ENCODE measurements at regions not wholly inside any gene's neighbourhood (a gene's known extent, or its start where the extent isn't known, plus 50 kb on each side); places are given as distances from the start of the nearest gene placed in this dataset.
"Not testable (repeated sequence)": the region's sequence is repeated elsewhere in the genome, so short reads cannot be mapped to it uniquely, and the experiment has no call there.

GRCh38 chr3:110625201-110625747, 446.3 kb upstream of the NECTIN3 start:
- intact Hi-C loops (cut with DNase I) = no loop called here
- no peaks in the 10 kb centered on the region for H3K36me3 ChIP-seq
- peak; percentile 41 to 59 for DNase-seq
- TF ChIP-seq POLR2A (IDR thresholded peaks at IDR 0.05) = no peak
- TF ChIP-seq, protein P1, sequence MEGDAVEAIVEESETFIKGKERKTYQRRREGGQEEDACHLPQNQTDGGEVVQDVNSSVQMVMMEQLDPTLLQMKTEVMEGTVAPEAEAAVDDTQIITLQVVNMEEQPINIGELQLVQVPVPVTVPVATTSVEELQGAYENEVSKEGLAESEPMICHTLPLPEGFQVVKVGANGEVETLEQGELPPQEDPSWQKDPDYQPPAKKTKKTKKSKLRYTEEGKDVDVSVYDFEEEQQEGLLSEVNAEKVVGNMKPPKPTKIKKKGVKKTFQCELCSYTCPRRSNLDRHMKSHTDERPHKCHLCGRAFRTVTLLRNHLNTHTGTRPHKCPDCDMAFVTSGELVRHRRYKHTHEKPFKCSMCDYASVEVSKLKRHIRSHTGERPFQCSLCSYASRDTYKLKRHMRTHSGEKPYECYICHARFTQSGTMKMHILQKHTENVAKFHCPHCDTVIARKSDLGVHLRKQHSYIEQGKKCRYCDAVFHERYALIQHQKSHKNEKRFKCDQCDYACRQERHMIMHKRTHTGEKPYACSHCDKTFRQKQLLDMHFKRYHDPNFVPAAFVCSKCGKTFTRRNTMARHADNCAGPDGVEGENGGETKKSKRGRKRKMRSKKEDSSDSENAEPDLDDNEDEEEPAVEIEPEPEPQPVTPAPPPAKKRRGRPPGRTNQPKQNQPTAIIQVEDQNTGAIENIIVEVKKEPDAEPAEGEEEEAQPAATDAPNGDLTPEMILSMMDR (IDR thresholded peaks at IDR 0.05) = no peak
- no peaks in the 10 kb centered on the region for H3K9me3 ChIP-seq
- peak overlapping the region in 1 of 3 donors; percentile 27 for H3K27ac ChIP-seq
- WGBS, 2 donors = 15 to 28% methylated on average over 4 of the region's 4 CpGs
- H3K27me3 ChIP-seq = no peaks in the 10 kb centered on the region
- H3K4me3 ChIP-seq (replicated peaks in 1 of 3) = no peak overlapping the region
- peaks cover 0 to 5% of the 10 kb centered on the region in 2 donors for H3K4me1 ChIP-seq

DNA sequence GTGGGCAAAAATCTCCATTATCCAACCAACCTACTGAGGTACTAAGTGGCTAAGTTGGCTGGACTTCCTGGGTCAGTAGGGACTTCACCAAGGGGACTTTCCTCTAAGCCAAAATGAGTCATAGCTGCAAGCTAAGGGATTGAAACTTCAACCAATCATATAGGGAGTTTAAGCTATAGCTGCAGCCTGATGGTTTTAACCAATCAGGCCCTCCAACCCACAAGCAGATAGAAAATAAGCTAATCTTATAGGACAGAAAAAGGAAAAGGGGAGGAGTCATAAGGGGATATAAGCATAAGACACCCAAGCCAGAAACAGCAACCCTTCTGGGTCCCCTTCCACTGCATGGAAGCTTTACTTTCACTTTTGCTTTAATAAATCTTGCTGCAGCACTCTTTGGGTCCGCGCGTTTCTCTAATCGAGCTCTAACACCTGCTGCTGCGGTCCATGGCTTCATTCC, 444.9 kb upstream of the NECTIN3 start:
- intact Hi-C loops (cut with DNase I); H3K4me1 ChIP-seq; H3K4me3 ChIP-seq (replicated peaks in 1 of 3); H3K36me3 ChIP-seq; H3K9me3 ChIP-seq; DNase-seq; H3K27me3 ChIP-seq; H3K27ac ChIP-seq: not testable (repeated sequence)
- WGBS, 2 donors = 94 to 97% methylated on average over 5 of the region's 5 CpGs

DNA sequence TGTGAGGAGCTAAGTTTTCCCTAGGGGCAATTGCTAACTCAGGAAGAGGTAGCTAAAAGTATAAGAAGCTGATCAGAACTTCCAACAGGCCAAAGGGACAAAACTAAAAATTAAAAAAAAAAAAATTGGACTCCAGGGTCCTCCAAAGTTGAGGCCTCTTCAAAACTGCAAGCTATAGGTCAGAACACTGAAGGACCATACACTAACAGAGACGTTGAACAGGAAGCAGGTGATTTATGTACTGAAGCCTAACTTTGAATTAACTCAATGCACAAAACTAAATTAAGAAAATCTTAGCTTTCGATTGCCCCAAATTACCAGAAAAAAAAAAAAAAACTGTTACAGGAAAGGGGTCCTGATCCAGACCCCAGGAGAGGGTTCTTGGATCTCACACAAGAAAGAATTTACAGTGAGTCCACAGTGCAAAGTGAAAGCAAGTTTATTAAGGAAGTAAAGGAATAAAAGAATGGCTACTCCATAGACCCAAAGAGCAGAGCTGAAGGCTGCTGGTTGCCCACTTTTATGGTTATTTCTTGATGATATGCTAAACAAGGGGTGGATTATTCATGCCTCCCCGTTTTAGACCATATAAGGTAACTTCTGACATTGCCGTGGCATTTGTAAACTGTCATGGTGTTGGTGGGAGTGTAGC, 442.8 kb upstream of the NECTIN3 start:
- H3K36me3 ChIP-seq = no peaks in the 10 kb centered on the region
- DNase-seq = no peak
- intact Hi-C loops (cut with DNase I) = no loop called here
- WGBS, 2 donors = 74 to 83% methylated on average over 4 of the region's 4 CpGs
- no peaks in the 10 kb centered on the region for H3K27me3 ChIP-seq
- H3K4me1 ChIP-seq = peaks cover 0 to 5% of the 10 kb centered on the region in 2 donors
- H3K9me3 ChIP-seq = no peaks in the 10 kb centered on the region
- H3K27ac ChIP-seq = no peak overlapping the region
- no peak overlapping the region for H3K4me3 ChIP-seq (replicated peaks in 1 of 3)
- TF ChIP-seq, protein P1 (IDR thresholded peaks at IDR 0.05) = no peak
- TF ChIP-seq POLR2A (IDR thresholded peaks at IDR 0.05) = no peak

DNA sequence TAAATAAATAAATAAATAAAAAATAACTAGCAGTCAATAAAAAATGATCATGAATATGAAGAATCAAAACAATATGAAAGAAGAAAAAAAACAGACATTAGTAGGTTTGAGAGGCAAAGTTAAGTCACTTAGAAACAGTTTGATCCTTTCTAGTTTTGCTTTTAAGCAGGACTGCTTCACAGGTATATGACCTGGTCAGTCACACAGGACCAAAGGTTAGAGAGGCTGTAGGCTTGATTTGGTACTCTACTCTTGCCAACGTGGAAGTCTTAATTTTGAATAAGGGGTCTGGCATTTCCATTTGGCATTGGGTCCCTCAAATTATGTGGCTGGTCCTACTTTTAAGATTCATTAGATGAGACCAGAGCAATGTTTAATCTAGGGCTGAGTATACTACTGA, 441.7 kb upstream of the NECTIN3 start:
- H3K4me1 ChIP-seq = peaks cover 0 to 5% of the 10 kb centered on the region in 2 donors
- H3K9me3 ChIP-seq = no peaks in the 10 kb centered on the region
- WGBS, 2 donors = 86 to 90% methylated on average over 1 of the region's 1 CpG
- DNase-seq = no peak
- no peaks in the 10 kb centered on the region for H3K27me3 ChIP-seq
- intact Hi-C loops (cut with DNase I) = no loop called here
- no peaks in the 10 kb centered on the region for H3K36me3 ChIP-seq
- H3K27ac ChIP-seq = no peak overlapping the region
- no peak for TF ChIP-seq POLR2A (IDR thresholded peaks at IDR 0.05)
- TF ChIP-seq, protein P1 (IDR thresholded peaks at IDR 0.05) = no peak
- no peak overlapping the region for H3K4me3 ChIP-seq (replicated peaks in 1 of 3)

- no peak overlapping the region for H3K4me3 ChIP-seq (replicated peaks in 1 of 3)
- intact Hi-C loops (cut with DNase I) = no loop called here
- H3K27ac ChIP-seq = no peak overlapping the region
- H3K36me3 ChIP-seq = no peaks in the 10 kb centered on the region
- TF ChIP-seq, protein P1 (IDR thresholded peaks at IDR 0.05) = no peak
- no peak for TF ChIP-seq POLR2A (IDR thresholded peaks at IDR 0.05)
- no peaks in the 10 kb centered on the region for H3K4me1 ChIP-seq
- 91 to 92% methylated on average over 17 of the region's 17 CpGs for WGBS, 2 donors
- H3K9me3 ChIP-seq = no peaks in the 10 kb centered on the region
- no peak for DNase-seq
- no peaks in the 10 kb centered on the region for H3K27me3 ChIP-seq
Observed at GRCh38 chr3:110644203-110644602, 427.4 kb upstream of the NECTIN3 start.
